ENCODE measurements at regions not wholly inside any gene's neighbourhood (a gene's known extent, or its start where the extent isn't known, plus 50 kb on each side); places are given as distances from the start of the nearest gene placed in this dataset.

GRCh38 chr3:41080141-41080540, 119.2 kb upstream of the CTNNB1 start:
- TF ChIP-seq ZFX (IDR thresholded peaks at IDR 0.05; ENCODE audit: borderline replicate concordance) = no peak
- TF ChIP-seq CTCF (IDR thresholded peaks at IDR 0.05) = no peak

GRCh38 chr3:41088882-41089281, 110.4 kb upstream of the CTNNB1 start:
- TF ChIP-seq ZFX (IDR thresholded peaks at IDR 0.05; ENCODE audit: borderline replicate concordance) = no peak
- TF ChIP-seq CTCF (IDR thresholded peaks at IDR 0.05) = no peak

More at GRCh38 chr3:41080141-41080540, 119.2 kb upstream of the CTNNB1 start:
- H3K27ac ChIP-seq = no peak overlapping the region

GRCh38 chr3:41089566-41089965, 109.7 kb upstream of the CTNNB1 start:
- TF ChIP-seq ZFX (IDR thresholded peaks at IDR 0.05; ENCODE audit: borderline replicate concordance) (no peak), CTCF (IDR thresholded peaks at IDR 0.05) (no peak)
- no peak overlapping the region for H3K27ac ChIP-seq

More at GRCh38 chr3:41088882-41089281, 110.4 kb upstream of the CTNNB1 start:
- H3K27ac ChIP-seq = no peak overlapping the region

GRCh38 chr3:41092844-41093243, 106.5 kb upstream of the CTNNB1 start:
- H3K27ac ChIP-seq = no peak overlapping the region
- TF ChIP-seq CTCF (IDR thresholded peaks at IDR 0.05) (no peak), ZFX (IDR thresholded peaks at IDR 0.05; ENCODE audit: borderline replicate concordance) (no peak)

GRCh38 chr3:41093476-41093875, 105.8 kb upstream of the CTNNB1 start:
- TF ChIP-seq CTCF (IDR thresholded peaks at IDR 0.05) (no peak), ZFX (IDR thresholded peaks at IDR 0.05; ENCODE audit: borderline replicate concordance) (no peak)
- no peak overlapping the region for H3K27ac ChIP-seq

- no peak overlapping the region for H3K27ac ChIP-seq
- TF ChIP-seq ZFX (IDR thresholded peaks at IDR 0.05; ENCODE audit: borderline replicate concordance) (no peak), CTCF (IDR thresholded peaks at IDR 0.05) (no peak)
These were observed 105.0 kb upstream of the CTNNB1 start for GRCh38 chr3:41094351-41094750.

GRCh38 chr3:41095702-41096101, 103.6 kb upstream of the CTNNB1 start:
- no peak overlapping the region for H3K27ac ChIP-seq
- no peak for TF ChIP-seq ZFX (IDR thresholded peaks at IDR 0.05; ENCODE audit: borderline replicate concordance)
- no peak for TF ChIP-seq CTCF (IDR thresholded peaks at IDR 0.05)
